Osteoblast (primary cell): ENCODE measurements at regions not wholly inside any gene's neighbourhood (a gene's known extent, or its start where the extent isn't known, plus 50 kb on each side); places are given as distances from the start of the nearest gene placed in this dataset.

Source experiments
- DNase-seq: peaks from one replicate; pipeline ENCODE4 v3.0.0; 2011; ENCODE audit warnings: low spot score, mixed read lengths; ENCODE audit not compliant: insufficient read length; ENCODE audit errors: missing footprints
- H2AFZ ChIP-seq: 2 replicates; pipeline ENCODE4 v1.6.0; 2011; ENCODE audit warnings: mild to moderate bottlenecking, low read length
- H3K27ac ChIP-seq: 2 replicates; pipeline ENCODE4 v1.5.1; 2011; ENCODE audit warnings: mild to moderate bottlenecking, low read depth, low read length, moderate library complexity
- H3K27me3 ChIP-seq: 2 replicates; pipeline ENCODE4 v1.6.0; 2012; ENCODE audit warnings: mild to moderate bottlenecking, control low read depth, inconsistent platforms, low read length, moderate library complexity; ENCODE audit not compliant: insufficient read depth
- H3K36me3 ChIP-seq: 2 replicates; pipeline ENCODE4 v1.5.1; 2011; ENCODE audit warnings: mild to moderate bottlenecking, low read length, control low read depth, moderate library complexity; ENCODE audit not compliant: insufficient read depth
- H3K4me1 ChIP-seq: 2 replicates; pipeline ENCODE4 v1.5.1; 2011; ENCODE audit warnings: mild to moderate bottlenecking, low read length, control low read depth, moderate library complexity; ENCODE audit not compliant: insufficient read depth
- H3K4me2 ChIP-seq: 2 replicates; pipeline ENCODE4 v1.6.0; 2011; ENCODE audit warnings: mild to moderate bottlenecking, low read length; ENCODE audit not compliant: insufficient read depth
- H3K4me3 ChIP-seq: fragments of 200-600 bp; sonication (generic); 3 replicates; pipeline ENCODE4 v1.5.1; 2012; ENCODE audit warnings: mild to moderate bottlenecking, low read length, inconsistent platforms; ENCODE audit not compliant: insufficient read depth
- H3K79me2 ChIP-seq: 2 replicates; pipeline ENCODE4 v1.6.0; 2012; ENCODE audit warnings: mild to moderate bottlenecking, low read length, control low read depth, inconsistent platforms; ENCODE audit not compliant: insufficient read depth
- H3K9me3 ChIP-seq: 2 replicates; pipeline ENCODE4 v1.5.1; 2011; ENCODE audit warnings: low read depth, low read length, control low read depth
- H4K20me1 ChIP-seq: 2 replicates; pipeline ENCODE4 v1.6.0; 2012; ENCODE audit warnings: mild to moderate bottlenecking, low read length, control low read depth; ENCODE audit not compliant: insufficient read depth
- TF ChIP-seq, protein P1 (sequence below): IDR thresholded peaks from 2 replicates; pipeline ENCODE4 v1.5.1; 2011; ENCODE audit warnings: mild to moderate bottlenecking, low read depth, low read length, moderate library complexity; ENCODE audit errors: extremely low read depth

DNA sequence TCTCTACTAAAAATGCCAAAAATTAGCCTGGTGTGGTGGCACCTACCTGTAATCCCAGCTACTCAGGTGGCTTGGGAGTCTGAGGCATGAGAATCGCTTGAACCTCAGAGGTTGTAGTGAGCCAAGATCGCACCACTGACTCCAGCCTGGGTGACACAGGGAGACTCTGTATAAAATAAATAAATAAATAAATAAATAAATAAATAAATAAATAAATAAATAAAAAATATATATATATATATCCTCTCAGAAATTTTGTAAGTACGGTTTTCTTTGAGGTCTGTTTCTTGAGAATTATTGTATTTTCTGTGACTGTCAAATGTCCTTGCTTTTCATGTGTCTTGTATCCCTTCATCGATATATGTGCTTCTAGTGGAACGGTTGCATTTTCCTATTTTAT, 406.9 kb upstream of the FIGN start:
- no peak overlapping the region for H3K27ac ChIP-seq
- no peaks in the 10 kb centered on the region for H3K36me3 ChIP-seq
- H3K79me2 ChIP-seq: no peaks in the 10 kb centered on the region
- no peak overlapping the region for H2AFZ ChIP-seq
- no peaks in the 10 kb centered on the region for H3K27me3 ChIP-seq
- no peak overlapping the region for H3K4me2 ChIP-seq
- H3K9me3 ChIP-seq: no peaks in the 10 kb centered on the region
- no peak for DNase-seq
- H3K4me1 ChIP-seq: peaks cover 18% of the 10 kb centered on the region
- no peak overlapping the region for H3K4me3 ChIP-seq
- no peaks in the 10 kb centered on the region for H4K20me1 ChIP-seq
- TF ChIP-seq, protein P1, sequence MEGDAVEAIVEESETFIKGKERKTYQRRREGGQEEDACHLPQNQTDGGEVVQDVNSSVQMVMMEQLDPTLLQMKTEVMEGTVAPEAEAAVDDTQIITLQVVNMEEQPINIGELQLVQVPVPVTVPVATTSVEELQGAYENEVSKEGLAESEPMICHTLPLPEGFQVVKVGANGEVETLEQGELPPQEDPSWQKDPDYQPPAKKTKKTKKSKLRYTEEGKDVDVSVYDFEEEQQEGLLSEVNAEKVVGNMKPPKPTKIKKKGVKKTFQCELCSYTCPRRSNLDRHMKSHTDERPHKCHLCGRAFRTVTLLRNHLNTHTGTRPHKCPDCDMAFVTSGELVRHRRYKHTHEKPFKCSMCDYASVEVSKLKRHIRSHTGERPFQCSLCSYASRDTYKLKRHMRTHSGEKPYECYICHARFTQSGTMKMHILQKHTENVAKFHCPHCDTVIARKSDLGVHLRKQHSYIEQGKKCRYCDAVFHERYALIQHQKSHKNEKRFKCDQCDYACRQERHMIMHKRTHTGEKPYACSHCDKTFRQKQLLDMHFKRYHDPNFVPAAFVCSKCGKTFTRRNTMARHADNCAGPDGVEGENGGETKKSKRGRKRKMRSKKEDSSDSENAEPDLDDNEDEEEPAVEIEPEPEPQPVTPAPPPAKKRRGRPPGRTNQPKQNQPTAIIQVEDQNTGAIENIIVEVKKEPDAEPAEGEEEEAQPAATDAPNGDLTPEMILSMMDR: no peak

DNA sequence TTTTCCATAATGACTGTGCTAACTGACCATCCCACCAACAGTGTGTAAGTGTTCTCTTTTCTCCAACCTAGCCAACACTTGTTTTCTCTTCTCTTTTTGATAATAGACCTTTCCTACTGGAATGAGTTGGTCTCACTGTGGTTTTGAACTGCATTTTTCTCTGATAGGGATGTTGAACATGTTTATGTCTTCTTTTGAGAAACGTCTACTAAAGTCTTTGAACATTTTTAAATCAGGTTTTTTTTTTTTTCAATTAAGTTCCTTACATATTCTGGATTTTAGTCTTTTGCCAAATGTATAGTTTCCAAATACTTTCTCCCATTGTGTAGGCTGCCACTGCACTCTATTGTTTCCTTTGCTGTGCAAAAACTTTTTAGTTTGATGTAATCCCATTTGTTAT, 405.5 kb upstream of the FIGN start:
- no peak for DNase-seq
- Histone ChIP-seq H3K36me3 (no peaks in the 10 kb centered on the region), H3K4me2 (no peak overlapping the region), H4K20me1 (no peaks in the 10 kb centered on the region), H2AFZ (no peak overlapping the region), H3K4me1 (peaks cover 18% of the 10 kb centered on the region), H3K4me3 (no peak overlapping the region), H3K27me3 (no peaks in the 10 kb centered on the region), H3K27ac (no peak overlapping the region), H3K79me2 (no peaks in the 10 kb centered on the region), H3K9me3 (no peaks in the 10 kb centered on the region)
- TF ChIP-seq, protein P1: no peak

DNA sequence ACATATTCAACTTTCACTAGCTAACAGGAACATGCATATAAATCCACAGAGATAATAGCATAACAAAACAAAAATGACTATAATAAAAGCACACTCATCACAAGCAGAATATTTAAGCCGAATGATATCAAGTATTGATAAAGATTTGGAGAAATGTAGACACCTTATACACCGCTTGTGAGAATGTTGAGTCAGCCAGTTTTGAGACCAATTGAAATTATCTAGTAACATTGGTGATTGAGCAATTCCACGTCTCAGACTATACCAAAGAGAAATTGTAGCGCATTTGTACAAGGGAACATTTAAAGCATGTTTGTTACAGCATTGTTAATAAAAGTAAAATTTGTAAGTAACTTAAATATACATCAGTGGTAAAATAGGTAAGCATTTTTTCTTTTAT, 402.9 kb upstream of the FIGN start:
- no peak overlapping the region for H3K4me3 ChIP-seq
- DNase-seq: no peak
- H4K20me1 ChIP-seq: no peaks in the 10 kb centered on the region
- TF ChIP-seq, protein P1: no peak
- H3K36me3 ChIP-seq: no peaks in the 10 kb centered on the region
- no peaks in the 10 kb centered on the region for H3K27me3 ChIP-seq
- no peak overlapping the region for H3K4me2 ChIP-seq
- no peaks in the 10 kb centered on the region for H3K9me3 ChIP-seq
- no peaks in the 10 kb centered on the region for H3K79me2 ChIP-seq
- no peak overlapping the region for H3K27ac ChIP-seq
- no peak overlapping the region for H2AFZ ChIP-seq
- H3K4me1 ChIP-seq: no peaks in the 10 kb centered on the region

DNA sequence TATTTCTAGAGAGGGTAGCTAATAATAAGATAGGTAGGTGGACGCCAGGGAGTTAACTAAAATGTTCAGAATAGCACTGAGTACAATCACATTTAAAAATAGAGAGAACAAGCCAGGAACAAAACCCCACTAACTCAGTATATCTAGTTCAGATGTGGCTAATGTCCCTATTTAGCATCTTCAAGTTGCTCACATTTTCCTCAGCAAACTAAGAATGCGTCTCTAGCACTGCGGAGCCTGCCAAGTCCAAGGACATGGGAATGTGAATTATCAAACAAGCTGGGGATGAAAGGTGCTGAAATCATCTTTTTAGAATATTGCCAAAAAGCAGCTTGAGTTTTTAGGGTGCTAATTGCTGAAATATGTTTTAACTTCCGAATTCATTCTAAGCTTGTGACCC, 398.5 kb upstream of the FIGN start:
- Histone ChIP-seq H4K20me1 (no peaks in the 10 kb centered on the region), H3K9me3 (no peaks in the 10 kb centered on the region), H3K4me3 (no peak overlapping the region), H2AFZ (no peak overlapping the region), H3K36me3 (no peaks in the 10 kb centered on the region), H3K27ac (no peak overlapping the region), H3K4me1 (no peaks in the 10 kb centered on the region), H3K4me2 (no peak overlapping the region), H3K79me2 (no peaks in the 10 kb centered on the region), H3K27me3 (no peaks in the 10 kb centered on the region)
- no peak for DNase-seq
- TF ChIP-seq, protein P1: no peak
